ENCODE measurements at regions not wholly inside any gene's neighbourhood (a gene's known extent, or its start where the extent isn't known, plus 50 kb on each side); places are given as distances from the start of the nearest gene placed in this dataset.

- TF ChIP-seq, protein P1, sequence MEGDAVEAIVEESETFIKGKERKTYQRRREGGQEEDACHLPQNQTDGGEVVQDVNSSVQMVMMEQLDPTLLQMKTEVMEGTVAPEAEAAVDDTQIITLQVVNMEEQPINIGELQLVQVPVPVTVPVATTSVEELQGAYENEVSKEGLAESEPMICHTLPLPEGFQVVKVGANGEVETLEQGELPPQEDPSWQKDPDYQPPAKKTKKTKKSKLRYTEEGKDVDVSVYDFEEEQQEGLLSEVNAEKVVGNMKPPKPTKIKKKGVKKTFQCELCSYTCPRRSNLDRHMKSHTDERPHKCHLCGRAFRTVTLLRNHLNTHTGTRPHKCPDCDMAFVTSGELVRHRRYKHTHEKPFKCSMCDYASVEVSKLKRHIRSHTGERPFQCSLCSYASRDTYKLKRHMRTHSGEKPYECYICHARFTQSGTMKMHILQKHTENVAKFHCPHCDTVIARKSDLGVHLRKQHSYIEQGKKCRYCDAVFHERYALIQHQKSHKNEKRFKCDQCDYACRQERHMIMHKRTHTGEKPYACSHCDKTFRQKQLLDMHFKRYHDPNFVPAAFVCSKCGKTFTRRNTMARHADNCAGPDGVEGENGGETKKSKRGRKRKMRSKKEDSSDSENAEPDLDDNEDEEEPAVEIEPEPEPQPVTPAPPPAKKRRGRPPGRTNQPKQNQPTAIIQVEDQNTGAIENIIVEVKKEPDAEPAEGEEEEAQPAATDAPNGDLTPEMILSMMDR (IDR thresholded peaks at IDR 0.05), result no peak
- no peak for TF ChIP-seq POLR2A (IDR thresholded peaks at IDR 0.05)
- H3K27me3 ChIP-seq, result no peaks in the 10 kb centered on the region
Measured at GRCh38 chr17:79152110-79152509, 77.5 kb downstream of the ENGASE start.

DNA sequence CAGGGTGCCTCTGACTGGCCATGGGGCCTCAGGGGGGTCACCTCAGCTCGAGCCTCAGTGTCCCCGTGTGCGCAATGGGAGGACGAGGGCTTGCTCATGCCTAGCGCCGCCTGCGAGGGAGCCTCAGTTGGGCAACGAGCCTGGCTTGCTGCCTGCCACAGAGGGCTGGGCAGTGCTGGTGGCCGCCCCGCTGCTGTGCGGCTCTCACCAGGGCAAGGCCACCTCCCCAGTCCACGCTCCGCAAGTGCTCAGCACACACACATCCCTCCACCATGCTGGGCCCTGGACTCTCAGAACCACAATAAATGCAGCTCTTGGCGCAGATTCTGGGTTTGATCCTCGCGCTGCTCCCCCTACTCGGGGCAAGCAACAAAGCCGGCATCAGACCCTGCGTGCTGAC lies 76.2 kb downstream of the ENGASE start:
- no peaks in the 10 kb centered on the region for H3K9me3 ChIP-seq
- H3K4me1 ChIP-seq, result no peaks in the 10 kb centered on the region
- H3K27ac ChIP-seq, result no peak overlapping the region
- H3K36me3 ChIP-seq, result no peaks in the 10 kb centered on the region
- DNase-seq, result no peak
- H3K27me3 ChIP-seq, result no peaks in the 10 kb centered on the region
- H3K4me3 ChIP-seq, result no peak overlapping the region
- TF ChIP-seq POLR2A (IDR thresholded peaks at IDR 0.05), result no peak
- intact Hi-C loops (cut with DNase I; ENCODE audit: low total_unique reads), result no loop called here

More at GRCh38 chr17:79152110-79152509, 77.5 kb downstream of the ENGASE start:
- Histone ChIP-seq H3K27ac (no peak overlapping the region), H3K4me1 (no peaks in the 10 kb centered on the region), H3K9me3 (no peaks in the 10 kb centered on the region), H3K4me3 (no peak overlapping the region), H3K36me3 (no peaks in the 10 kb centered on the region)
- intact Hi-C loops (cut with DNase I; ENCODE audit: low total_unique reads), result no loop called here
- no peak for DNase-seq

DNA sequence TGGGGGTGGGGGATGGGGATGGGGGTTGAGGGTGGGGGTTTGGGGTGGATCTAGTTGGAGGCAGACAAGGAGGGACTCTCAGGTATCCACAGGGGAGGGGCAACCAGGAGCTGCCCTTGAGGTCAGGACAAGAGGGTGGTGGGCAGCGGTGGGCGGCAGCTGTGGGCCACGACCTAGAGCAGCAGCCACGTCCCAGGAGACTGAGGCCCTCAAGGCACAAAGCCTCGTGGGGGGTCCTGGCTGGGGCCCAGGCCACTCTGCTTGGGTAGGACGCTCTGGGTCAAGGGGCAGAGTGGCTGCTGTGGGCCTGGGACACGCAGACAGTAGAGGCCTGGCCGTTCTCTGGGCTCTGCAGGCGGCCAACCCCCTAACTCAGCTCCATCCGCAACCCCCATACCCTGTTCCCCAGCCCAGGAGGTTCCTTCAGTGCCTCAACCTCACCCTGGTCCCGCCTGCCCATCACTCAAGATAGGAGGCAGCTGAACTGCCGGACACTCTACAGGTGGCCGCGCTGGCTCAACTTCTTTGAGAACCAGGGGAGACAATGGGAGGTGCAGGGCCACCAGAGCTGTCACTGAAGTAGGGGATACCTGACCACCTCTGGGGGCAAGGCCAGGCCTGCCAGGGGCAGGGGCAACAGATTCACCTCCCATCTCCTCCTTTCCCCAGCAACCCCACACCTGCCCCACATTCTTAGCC lies 75.6 kb downstream of the ENGASE start:
- DNase-seq, result no peak

DNA sequence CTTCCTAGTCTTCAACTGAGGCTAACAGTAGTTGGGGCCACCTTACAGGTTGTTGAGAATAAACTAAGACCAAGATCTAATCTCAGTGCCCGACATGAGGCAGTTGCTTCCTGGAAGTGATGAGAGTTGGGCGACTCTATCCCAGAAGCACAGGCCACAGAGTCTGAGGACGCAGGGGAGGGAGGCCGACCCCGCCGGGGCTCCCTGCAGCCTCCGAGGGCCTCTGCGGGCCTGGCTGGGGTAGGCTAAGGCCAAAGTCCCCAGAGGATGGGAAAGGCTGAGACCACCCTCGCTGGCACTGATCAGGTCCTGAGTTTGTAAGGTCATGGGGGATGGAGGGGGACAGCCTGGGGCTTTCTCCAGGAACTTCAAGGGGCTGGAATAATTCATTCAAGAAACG lies 74.0 kb downstream of the ENGASE start:
- Histone ChIP-seq H3K27me3 (no peaks in the 10 kb centered on the region), H3K36me3 (no peaks in the 10 kb centered on the region), H3K9me3 (no peaks in the 10 kb centered on the region), H3K4me3 (no peak overlapping the region), H3K4me1 (no peaks in the 10 kb centered on the region), H3K27ac (no peak overlapping the region)
- TF ChIP-seq, protein P1 (IDR thresholded peaks at IDR 0.05), result no peak
- TF ChIP-seq POLR2A (IDR thresholded peaks at IDR 0.05), result no peak
- intact Hi-C loops (cut with DNase I; ENCODE audit: low total_unique reads), result no loop called here
- DNase-seq, result no peak

More for the DNA sequence above, 75.6 kb downstream of the ENGASE start:
- TF ChIP-seq, protein P1 (IDR thresholded peaks at IDR 0.05), result no peak
- no peak for TF ChIP-seq POLR2A (IDR thresholded peaks at IDR 0.05)
- no peaks in the 10 kb centered on the region for H3K4me1 ChIP-seq
- no peak overlapping the region for H3K27ac ChIP-seq
- intact Hi-C loops (cut with DNase I; ENCODE audit: low total_unique reads), result no loop called here
- H3K4me3 ChIP-seq, result no peak overlapping the region
- H3K27me3 ChIP-seq, result no peaks in the 10 kb centered on the region
- H3K9me3 ChIP-seq, result no peaks in the 10 kb centered on the region
- no peaks in the 10 kb centered on the region for H3K36me3 ChIP-seq

DNA sequence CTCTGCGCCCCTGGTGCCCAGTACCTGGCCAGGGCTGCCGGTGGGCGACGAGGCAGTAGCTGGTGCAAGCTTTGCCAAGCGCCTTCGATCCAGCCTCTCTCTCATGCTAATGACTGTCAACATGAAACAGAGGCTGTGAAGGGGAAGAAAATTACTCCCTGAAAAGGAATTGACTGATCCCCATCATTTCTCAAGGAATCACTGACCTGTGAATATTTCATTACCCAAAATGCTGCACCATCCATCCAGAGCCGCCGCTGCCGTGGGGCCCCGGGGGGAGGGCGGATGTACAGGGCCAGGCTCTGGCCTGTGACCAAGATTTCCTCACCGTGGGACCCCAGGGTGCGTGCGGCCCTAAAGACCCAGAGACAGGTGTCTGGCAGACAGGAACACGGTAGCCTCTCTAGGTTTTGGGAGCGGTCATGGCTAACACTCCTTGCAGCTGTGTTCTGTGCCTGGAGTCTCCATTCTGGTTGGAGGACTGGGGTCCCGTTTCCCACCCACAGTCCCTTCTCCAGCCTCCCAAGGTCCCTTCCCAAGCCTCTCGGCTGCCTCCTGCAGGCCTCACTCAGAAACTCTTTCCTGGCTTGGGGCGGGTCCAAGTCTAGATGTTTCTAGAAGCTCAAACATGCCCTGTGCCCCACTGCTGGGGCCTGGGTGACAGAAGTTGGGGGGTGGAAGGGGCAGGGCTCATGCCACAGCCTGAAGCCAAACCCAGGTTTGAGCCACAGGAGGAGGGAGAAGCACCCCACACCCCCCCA lies 73.3 kb downstream of the ENGASE start:
- Histone ChIP-seq H3K27me3 (no peaks in the 10 kb centered on the region), H3K4me1 (no peaks in the 10 kb centered on the region)

More for the DNA sequence above, 73.3 kb downstream of the ENGASE start:
- intact Hi-C loops (cut with DNase I; ENCODE audit: low total_unique reads), result no loop called here
- Histone ChIP-seq H3K4me3 (no peak overlapping the region), H3K36me3 (no peaks in the 10 kb centered on the region), H3K9me3 (no peaks in the 10 kb centered on the region), H3K27ac (no peak overlapping the region)
- no peak for DNase-seq
- TF ChIP-seq, protein P1 (IDR thresholded peaks at IDR 0.05), result no peak
- TF ChIP-seq POLR2A (IDR thresholded peaks at IDR 0.05), result no peak

All from uterus (tissue), 3 donors.